Transverse colon (tissue), 4 donors: ENCODE measurements at regions not wholly inside any gene's neighbourhood (a gene's known extent, or its start where the extent isn't known, plus 50 kb on each side); places are given as distances from the start of the nearest gene placed in this dataset.

Experiments used
- EP300 ChIP-seq: sonication (generic); formaldehyde crosslinking; IDR thresholded peaks from one replicate; pipeline ENCODE4 v1.6.1; 2017; ENCODE audit warnings: antibody characterized with exemption, low read depth
- POLR2A ChIP-seq: fragments of 450-650 bp; IDR thresholded peaks from one replicate; pipeline ENCODE4 v1.6.1; 2016; ENCODE audit warnings: antibody characterized with exemption, mild to moderate bottlenecking, moderate library complexity
- POLR2AphosphoS5 ChIP-seq, 3 donors: sonication (generic); formaldehyde crosslinking; IDR thresholded peaks; one replicate each; pipeline ENCODE4 v1.6.1; 2016; ENCODE audit warnings: antibody characterized with exemption in 3 of 3
- TF ChIP-seq, protein P1 (sequence below), 5 experiments: fragments of 200-600 bp in 3 of 5; fragments of 450-650 bp in 2 of 5; sonication (generic) in 3 of 5; IDR thresholded peaks; 1 replicate in 2 of 5; 2 replicates in 3 of 5; pipeline ENCODE4 v1.5.1; 2016 to 2017; ENCODE audit warnings: antibody characterized with exemption in 5 of 5, inconsistent platforms in 3 of 5, mild to moderate bottlenecking in 2 of 5, moderate library complexity in 1 of 5

DNA sequence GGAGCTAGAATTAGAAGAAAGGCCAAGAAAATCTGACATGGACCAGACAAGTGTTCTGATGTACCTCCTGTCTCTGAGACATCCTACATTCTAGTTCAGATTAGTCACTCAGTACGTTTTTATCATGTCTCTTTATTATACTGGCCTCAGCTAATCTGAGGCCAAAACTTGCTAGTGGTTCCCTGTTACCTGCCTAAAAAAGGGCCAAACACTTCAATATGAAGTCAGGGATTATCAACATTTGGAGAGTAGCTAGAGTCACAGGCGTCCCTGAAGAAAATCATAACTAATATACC, 587.4 kb downstream of the PRELID2 start:
- TF ChIP-seq POLR2A (no peak), POLR2AphosphoS5 (IDR thresholded peaks at IDR 0.05) (no peak), EP300 (no peak)
- TF ChIP-seq, protein P1, sequence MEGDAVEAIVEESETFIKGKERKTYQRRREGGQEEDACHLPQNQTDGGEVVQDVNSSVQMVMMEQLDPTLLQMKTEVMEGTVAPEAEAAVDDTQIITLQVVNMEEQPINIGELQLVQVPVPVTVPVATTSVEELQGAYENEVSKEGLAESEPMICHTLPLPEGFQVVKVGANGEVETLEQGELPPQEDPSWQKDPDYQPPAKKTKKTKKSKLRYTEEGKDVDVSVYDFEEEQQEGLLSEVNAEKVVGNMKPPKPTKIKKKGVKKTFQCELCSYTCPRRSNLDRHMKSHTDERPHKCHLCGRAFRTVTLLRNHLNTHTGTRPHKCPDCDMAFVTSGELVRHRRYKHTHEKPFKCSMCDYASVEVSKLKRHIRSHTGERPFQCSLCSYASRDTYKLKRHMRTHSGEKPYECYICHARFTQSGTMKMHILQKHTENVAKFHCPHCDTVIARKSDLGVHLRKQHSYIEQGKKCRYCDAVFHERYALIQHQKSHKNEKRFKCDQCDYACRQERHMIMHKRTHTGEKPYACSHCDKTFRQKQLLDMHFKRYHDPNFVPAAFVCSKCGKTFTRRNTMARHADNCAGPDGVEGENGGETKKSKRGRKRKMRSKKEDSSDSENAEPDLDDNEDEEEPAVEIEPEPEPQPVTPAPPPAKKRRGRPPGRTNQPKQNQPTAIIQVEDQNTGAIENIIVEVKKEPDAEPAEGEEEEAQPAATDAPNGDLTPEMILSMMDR (IDR thresholded peaks at IDR 0.05), result no peak
